ENCODE measurements at regions not wholly inside any gene's neighbourhood (a gene's known extent, or its start where the extent isn't known, plus 50 kb on each side); places are given as distances from the start of the nearest gene placed in this dataset.
"Not testable (repeated sequence)": the region's sequence is repeated elsewhere in the genome, so short reads cannot be mapped to it uniquely, and the experiment has no call there.

- DNase-seq (ENCODE audit: low read depth in 2 of 3, low spot score in 2 of 3): no peak
Observed at GRCh38 chr14:50018201-50018932, 98.0 kb downstream of the VCPKMT start.

DNA sequence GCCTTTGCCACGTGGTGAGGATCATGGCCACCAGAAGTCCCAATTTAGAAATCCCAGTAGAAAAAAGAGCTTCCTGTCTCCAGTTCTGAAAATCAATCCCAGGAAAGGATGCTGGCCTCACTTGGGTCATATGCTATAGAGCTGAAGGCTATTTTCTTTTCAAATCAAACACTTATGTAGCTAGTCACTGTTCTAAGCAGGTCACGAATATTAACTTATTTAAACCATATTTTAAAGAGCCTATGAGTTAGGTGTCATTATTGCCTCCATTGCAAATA, 97.5 kb downstream of the VCPKMT start:
- DNase-seq (ENCODE audit: low read depth in 2 of 3, low spot score in 2 of 3): no peak

DNA sequence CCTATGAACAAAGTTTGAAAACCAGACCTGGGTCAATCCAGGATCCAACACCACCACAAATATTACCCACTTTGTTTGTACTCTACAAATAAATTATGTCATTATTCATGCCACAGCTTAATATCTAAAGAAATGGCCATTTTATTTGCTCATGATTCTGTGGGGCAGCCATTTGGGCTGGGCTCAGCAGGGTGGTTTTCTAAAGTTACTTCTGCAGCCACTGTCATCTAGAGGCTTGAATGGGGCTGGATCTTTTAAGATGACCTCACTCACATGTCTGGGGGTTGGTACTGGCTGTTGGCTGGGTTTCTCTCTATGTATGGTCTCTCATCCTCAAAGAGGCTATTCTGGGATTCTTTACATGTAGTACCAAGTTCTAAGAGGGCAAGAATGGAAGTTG, 96.2 kb downstream of the VCPKMT start:
- DNase-seq (ENCODE audit: low read depth in 2 of 3, low spot score in 2 of 3): no peak

GRCh38 chr14:50020799-50021198, 95.6 kb downstream of the VCPKMT start:
- DNase-seq (ENCODE audit: low read depth in 2 of 3, low spot score in 2 of 3): no peak

GRCh38 chr14:50021261-50022031, 94.9 kb downstream of the VCPKMT start:
- no peak for DNase-seq (ENCODE audit: low read depth in 2 of 3, low spot score in 2 of 3)

DNA sequence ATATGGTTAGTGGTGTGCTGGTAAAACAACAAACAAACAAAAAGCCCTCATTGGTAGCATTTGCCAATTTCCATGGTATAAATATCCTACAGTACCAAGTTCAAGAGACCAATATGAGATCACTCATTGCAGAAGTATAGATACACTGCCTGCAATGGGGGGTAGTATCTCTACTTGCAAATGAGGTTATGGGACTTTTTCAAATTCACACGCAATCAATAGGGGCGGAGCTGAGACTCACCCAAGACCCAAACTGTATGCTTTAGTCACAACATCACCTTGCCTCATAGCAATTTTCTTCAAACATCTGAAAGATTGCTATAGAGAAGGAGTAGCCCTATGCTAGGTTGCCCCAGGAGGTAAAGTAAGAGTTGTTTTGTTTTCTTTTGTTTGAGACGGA, 93.7 kb downstream of the VCPKMT start:
- no peak for DNase-seq (ENCODE audit: low read depth in 2 of 3, low spot score in 2 of 3)

DNA sequence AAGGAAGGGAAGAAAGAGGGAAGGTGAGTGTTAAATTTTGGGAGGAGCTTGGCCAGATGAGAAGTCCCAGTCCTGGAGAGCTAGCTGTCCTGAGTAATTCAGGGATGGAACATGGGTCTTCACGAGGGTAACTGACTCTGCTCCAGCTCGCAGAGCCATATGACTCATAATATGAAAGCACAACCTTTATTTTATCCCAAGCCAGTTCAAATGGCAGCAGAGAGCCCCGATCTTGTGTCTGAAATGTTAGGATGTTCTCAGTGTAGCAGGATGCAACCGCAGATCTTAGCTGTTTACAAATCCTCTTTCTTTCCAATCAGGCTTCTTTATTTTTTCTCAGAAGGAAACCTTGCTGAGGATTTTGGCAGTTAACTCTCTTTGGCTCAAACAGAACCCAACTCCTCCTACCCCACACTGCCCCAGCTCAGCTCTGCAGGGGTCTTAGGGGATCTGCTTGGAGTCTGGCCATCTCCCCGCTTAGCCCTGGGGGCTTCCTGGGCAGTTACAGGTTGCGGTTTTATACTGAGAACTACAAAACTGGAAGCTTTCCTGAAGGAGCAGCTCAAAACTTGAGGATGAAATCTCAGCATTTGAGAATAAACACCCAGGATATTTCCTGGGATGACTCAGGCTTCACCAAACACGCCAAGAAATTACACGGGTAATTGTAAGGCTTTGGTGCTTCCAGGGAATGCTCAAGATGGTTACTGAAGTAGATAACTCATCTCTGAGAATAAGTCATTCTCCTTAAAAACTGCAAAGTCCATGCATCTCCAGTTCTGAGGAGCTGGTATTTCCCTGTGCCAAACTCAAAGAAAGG, 92.5 kb downstream of the VCPKMT start:
- DNase-seq (ENCODE audit: low read depth in 2 of 3, low spot score in 2 of 3): no peak

DNA sequence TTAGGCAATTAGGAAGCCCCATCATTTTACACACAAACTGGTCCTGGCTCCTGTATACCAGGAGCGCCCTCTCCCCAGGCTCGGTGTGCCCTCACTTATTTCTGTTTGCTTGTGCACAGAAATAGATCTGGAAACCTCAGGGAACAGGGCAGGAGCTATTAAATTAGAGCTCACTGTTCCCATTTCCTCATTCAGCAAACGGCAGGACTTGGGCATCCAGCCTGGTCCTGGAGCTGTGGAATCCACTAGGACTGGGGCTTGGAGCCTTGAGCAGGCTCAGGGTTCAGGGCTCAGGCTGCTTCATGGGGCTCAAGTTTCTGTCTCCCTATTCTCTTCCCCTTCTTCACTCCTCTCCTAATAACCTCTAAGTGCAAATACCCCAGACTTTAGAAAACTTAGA, 91.3 kb downstream of the VCPKMT start:
- DNase-seq (ENCODE audit: low read depth in 2 of 3, low spot score in 2 of 3): no peak

DNA sequence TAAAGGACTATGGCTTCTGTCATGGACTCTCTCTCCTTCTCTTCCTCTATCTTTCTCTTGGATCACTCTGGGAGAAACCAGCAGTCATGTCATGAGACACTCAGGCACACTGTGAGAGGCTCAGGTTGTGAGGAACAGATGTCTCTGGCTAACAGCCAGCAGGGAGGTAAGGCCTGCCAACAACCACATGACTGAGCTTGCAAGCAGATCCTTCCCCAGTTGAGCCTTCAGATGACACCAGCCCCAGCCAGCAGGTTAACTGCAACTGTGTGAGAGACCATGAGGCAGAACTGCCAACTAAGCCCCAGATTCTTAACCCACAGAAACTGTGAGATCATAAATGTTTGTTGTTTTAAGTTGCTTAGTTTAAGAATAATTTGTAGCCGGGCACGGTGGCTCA, 90.6 kb downstream of the VCPKMT start:
- no peak for DNase-seq (ENCODE audit: low read depth in 2 of 3, low spot score in 2 of 3)

- no peak for DNase-seq (ENCODE audit: low read depth in 2 of 3, low spot score in 2 of 3)
Observed at GRCh38 chr14:50026396-50026795, 90.0 kb downstream of the VCPKMT start.

DNA sequence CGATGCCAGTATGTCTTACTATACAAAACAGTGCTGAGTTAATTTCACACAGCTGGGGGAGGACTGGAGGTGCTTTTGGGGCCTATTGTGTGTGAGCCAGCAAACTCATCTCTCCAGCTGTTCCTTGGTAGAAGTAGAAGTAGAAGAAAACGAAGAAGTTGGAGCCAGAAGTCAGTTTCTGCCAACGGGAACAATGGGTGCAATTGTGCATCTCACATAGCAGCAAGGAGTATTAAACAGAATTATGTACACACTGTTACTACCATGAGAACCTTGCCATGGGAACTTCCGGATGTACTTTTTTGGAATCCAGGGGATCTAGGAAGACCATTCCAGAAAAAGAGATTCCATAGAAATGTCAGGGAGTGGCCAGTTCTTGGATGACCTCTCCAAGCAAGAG, 88.6 kb downstream of the VCPKMT start:
- no peak for DNase-seq (ENCODE audit: low read depth in 2 of 3, low spot score in 2 of 3)

GRCh38 chr14:50028458-50028857, 87.9 kb downstream of the VCPKMT start:
- no peak for DNase-seq (ENCODE audit: low read depth in 2 of 3, low spot score in 2 of 3)

- no peak for DNase-seq (ENCODE audit: low read depth in 2 of 3, low spot score in 2 of 3)
Observed at GRCh38 chr14:50030036-50030435, 86.3 kb downstream of the VCPKMT start.

DNA sequence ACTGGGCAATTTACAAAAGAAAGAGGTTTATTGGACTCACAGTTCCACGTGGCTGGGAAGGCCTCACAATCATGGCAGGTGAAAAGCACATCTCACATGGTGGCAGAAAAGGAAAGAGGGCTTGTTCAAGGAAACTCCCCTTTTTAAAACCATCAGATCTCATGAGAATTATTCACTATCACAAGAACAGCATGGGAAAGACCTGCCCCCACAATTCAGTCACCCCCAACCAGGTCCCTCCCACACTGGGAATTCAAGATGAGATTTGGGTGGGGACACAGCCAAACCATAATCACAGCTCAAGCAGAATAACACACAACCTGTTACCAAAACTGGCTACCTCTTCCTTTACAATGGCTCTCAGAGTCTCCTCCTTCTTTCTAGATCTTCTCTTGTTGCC, 85.5 kb downstream of the VCPKMT start:
- not testable (repeated sequence) for DNase-seq (ENCODE audit: low read depth in 2 of 3, low spot score in 2 of 3)

DNA sequence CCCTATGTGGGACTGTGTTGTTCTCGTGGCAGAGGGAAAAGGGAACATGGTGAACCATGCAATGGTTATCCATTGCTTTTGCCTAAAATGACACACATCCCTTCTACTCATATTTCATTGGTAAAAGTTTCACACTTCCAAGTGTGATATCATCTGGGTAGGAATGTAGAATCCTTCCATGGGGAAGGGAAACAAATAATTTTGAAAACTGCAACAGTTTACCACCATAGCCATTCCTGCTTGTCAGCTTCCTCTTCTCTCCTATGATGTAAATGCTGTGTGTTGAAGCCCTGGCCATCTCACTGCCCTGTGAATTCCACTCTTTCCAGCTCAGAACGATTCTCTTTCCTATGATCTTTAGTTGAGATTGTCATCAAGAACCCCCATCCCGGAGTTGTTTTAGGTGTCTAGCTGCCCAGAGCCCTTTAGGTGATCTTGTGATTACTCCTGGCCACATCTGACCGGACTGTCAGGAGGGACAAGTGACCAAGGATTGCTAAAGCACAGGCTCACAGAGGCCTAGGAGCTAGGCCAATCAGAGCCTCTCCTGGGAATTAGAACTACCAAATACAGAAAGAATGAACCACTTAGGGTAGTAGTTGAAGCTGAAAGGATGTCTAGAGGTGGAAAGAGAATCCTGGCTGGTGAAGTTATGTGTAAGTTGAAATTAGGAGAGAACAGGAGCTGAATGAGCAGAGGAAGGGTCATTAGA, 84.6 kb downstream of the VCPKMT start:
- DNase-seq (ENCODE audit: low read depth in 2 of 3, low spot score in 2 of 3): no peak

GRCh38 chr14:50032462-50033167, 83.8 kb downstream of the VCPKMT start:
- not testable (repeated sequence) for DNase-seq (ENCODE audit: low read depth in 2 of 3, low spot score in 2 of 3)

DNA sequence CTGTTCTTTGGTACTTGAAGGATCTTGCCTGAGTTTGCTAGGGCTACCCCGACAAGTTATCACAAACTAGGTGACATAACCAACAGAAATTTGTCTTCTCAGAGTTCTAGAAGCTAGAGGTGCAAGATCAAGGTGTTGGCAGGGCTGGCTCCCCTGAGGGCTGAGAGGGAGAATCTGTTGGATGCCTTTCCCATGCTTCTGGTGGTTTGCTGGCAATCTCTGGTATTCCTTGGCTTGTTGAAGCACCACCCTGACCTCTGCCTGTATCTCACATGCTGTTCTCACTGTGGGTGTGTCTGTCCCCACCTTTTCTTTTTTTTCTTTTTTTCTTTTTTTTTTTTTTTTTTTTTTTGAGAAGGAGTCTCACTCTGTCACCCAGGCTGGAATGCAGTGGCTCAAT, 81.2 kb downstream of the VCPKMT start:
- DNase-seq (ENCODE audit: low read depth in 2 of 3, low spot score in 2 of 3): no peak

DNA sequence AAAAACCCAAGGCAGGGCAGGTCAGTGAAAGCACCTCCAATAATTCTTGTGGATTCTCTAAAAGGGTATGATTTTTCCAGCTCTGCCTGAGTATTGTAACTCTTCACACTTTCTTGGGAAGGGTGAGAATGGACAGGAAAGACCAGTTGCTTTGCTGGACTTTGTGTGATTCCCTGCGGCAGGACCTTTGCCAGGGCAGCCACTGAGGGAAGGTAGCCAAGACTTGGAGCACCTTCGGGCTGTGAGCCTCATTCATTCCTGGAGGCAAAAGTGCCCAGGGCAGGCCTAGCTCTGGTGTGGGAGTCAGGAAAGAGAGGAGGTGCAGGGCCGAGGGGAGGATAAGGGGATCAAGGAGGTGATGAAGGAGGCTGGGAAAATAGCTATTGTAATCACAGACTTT, 80.2 kb downstream of the VCPKMT start:
- DNase-seq (ENCODE audit: low read depth in 2 of 3, low spot score in 2 of 3): no peak

DNA sequence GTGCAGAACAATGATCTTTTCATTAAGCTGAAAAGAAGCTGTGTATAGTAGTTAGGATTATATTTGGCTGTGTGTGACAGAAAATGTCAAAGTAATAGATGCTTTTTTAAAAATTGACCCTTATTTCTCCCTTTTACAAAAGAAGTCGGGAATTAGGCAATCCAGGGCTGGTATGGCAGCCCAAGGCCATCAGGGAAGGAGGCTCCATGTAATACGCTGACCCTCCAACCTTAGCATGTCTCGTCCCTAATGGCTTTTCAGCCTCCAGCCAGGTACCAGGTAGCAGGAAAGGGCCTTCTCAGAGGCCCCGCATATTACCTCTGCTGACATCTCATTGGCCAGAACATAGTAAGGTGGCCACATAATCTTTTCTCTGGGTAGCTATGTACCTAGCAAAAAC, 79.7 kb downstream of the VCPKMT start:
- no peak for DNase-seq (ENCODE audit: low read depth in 2 of 3, low spot score in 2 of 3)

GRCh38 chr14:50037240-50037639, 79.1 kb downstream of the VCPKMT start:
- no peak for DNase-seq (ENCODE audit: low read depth in 2 of 3, low spot score in 2 of 3)

- DNase-seq (ENCODE audit: low read depth in 2 of 3, low spot score in 2 of 3): no peak
Observed at GRCh38 chr14:50037852-50038251, 78.5 kb downstream of the VCPKMT start.
